ENCODE measurements at regions not wholly inside any gene's neighbourhood (a gene's known extent, or its start where the extent isn't known, plus 50 kb on each side); places are given as distances from the start of the nearest gene placed in this dataset.

DNA sequence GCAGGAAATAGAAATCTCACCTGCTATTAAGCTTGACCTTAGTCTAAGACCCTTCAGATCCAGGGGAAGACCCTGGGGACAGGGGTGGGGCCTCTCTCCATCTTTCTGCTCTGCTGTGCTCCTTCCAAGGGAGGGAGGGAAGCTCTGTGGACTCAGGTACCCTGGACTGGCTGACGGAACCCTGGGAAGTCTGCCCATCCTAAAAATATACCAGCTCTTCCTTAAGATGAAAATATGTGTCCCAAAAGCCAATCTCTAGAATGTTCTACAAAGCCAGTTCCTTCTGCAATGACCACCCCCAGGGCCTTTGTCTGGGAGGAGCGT is 73.7 kb downstream of the RTL6 start:
- no peak for DNase-seq (ENCODE audit: extremely low read depth, low read depth, low spot score)

DNA sequence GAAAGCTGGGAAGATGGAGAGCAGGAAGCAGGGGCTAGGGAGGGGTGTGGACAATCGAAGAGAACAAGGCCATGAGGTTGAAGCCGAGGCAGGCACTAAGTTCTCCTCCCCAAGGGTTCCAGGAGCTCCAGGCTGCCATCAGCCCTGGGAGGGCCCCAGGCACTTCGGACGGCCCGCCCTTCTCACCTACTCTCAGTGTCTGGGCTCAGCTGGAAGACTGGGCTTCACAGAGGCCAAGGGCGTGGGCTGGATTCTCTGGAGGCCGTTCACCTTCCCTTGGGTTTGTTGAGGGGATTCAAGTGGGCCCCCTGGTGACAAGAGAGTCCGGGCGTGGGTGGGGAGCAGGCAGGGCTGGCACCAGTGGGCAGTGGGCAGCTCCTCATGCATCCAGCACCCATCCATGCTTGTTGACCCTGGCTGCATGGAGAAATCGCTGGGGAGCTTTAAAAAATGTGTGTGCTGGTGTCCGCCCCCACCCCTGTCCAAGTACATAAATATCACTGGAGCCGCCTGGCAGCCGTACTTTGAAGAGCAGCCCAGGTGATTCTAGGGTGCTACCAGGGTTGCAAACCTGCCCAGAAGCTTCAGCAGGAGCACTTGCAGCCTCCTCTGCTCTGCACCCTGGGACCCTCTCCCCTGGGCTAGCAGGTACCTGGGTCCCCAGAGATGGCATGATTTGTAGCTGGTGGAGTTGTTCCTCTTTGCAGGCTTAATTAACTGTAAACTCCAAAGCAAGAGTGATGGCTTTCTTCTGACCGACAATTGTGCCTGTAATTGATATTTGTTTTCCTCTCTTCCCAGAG is 74.3 kb downstream of the RTL6 start:
- DNase-seq (ENCODE audit: extremely low read depth, low read depth, low spot score) = no peak

DNA sequence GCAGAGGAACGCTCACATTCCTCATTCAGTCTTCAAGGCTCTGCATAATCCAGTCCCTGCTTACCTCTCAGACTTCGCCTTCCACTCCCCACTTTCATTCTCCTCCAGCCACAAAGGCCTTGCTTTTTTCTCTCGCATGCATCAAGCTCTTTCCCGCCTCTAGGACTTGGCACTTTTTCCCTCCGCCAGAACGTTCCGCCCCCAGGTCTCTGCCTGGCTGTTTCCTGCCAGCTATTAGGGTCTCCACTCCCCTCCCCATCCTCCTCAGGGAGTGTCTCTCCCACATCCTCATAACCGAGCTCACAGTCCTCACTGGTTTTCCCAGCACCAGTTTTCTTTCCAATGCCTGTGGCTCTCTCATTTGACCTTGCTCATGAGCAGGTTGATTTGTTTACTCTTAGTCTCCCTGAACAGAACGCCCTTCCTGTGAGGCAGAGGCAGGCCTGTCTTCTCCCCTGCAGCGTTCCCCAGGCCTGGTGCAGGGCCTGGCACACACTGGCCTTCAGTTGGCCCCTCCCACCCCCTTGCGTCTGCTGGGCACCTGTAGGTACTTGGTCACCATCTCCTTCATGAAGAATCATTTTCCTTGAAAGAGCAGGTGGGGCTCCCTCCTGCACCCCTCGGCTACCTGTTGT is 75.2 kb downstream of the RTL6 start:
- DNase-seq (ENCODE audit: extremely low read depth, low read depth, low spot score) = no peak

DNA sequence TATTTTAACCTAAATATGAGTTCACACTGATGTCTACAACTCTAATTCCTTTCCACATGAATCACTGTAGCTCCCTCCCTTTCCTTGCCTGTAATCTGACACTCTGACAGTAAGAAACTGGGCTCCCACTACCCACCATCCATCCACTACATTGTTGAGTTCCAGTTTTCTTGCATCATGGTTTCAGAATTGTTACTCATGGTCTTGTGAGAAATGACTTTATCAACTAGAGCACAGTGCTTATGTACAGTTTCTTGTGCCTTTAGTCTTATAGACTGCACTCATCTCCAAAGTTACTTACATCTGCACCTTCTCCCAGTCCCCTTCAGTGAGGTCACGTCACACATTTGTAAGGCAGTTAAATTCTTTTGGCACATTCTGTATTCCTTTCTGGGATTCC is 78.6 kb downstream of the RTL6 start:
- DNase-seq (ENCODE audit: extremely low read depth, low read depth, low spot score) = no peak

DNA sequence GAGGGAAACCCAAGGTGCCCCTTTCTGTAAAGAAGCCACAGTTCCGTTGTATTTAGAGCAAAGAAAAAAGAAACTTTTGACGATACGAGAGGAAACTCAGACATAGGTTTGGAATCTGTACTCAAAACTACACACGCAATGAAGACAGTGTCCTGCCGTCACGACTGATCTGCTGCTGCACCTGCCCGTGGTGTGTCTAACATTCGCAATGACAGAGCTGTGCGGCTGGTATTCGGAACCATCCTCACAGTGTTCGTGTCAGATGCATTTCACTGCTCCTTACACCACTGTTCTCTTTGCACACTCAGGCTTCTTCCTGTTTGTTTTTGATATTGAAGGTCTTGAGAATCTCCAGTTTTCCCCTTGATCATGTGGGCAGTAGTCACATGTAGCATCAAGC is 84.8 kb downstream of the RTL6 start:
- DNase-seq (ENCODE audit: extremely low read depth, low read depth, low spot score) = no peak

DNA sequence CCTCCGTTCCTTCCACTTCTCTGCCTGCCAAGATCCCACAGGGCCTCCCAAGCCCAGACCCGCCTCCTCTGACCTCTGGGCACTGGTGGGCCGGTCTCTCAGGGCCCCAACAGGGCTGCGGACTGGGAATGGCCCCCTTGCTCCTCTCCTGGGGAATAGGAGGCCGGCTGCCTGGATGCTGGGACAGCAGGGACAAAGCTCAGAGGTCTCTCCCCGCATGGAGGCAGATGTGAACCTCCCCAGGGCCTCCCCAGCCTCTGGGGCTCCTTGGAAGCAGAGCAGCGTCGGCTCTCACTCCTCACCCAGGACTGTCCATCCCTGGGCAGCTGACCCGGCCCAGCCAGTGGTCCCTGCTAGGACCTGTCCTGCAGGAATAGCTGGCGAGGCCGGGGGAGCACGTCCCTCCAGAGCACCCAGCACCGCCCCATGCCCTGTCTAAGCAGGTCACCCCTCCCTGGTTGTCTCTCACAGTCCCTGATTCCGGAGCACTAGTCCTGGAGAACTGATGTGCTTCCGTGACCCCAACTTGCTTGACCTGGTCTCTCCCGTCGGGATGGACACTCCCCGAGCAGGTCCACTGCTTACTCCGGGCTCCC is 85.8 kb downstream of the RTL6 start:
- DNase-seq (ENCODE audit: extremely low read depth, low read depth, low spot score) = no peak

DNA sequence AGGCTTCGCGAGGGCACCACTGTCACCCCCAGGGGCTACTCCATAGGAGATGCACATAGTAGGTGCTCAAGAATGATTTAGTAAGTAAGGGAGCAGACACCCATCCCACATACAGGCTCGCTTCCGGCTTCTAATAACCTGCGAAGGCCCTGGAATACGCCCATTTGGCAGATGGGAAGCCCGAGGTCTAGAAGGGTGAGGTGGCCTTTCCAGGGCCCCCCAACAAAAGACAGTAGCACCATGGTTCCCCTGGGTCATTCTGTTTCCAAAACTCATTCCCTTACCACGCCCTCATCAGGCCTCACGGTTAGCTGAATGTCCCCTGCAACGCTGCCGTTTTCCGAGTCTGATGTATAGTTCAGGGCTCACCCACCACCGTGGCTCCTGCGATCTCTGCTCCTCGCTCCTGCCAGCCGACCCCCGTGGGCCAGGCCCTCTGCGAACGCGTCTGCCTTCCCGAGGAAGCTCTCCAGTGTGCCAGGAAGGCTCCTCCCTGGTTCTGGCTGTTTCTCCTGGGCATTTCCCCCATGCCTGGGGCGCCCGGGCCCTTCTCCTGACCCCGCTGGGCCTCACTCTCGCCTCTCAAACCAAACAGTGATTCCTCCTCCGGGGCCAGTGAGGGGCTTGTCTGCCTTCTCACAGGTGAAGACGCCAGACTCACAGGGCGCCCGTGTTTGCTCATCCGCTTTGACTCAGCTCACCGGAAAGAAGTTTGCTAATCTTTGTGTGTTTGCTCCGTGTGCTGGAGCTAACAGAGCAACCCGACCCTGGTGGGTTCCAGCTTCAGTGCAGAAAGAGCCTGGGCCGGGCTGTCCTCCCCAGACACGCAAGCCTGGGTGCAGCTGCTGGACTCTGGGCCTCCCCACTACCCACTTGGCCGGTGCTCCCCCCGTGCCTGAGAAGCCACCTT is 86.6 kb downstream of the RTL6 start:
- no peak for DNase-seq (ENCODE audit: extremely low read depth, low read depth, low spot score)

DNA sequence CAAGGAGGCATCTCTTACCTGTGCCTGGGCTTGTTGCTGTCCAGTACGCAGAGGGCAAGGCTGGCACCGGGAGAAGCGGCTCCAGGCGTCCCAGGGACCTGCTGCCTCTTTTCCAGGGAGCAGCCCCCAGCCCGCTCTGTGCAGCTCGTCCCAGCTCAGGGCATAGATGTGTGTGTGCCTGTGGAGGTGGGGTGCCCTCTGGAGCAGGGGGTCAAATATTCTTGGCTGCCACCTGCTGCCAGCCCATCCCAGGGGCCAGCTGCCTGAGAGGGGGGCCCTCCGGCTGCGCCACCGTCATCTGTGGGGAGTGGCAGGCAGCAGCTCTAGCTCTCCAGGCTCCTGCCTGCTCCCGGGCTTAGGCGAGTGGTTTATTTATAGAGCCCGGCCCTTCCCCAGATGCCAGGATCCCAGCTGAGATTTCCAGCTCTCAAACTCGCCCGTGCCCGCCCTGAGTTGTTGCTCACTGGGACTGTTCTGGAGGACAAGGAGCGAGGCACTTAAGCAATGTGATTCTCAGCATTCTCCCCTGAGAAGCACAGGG is 87.5 kb downstream of the RTL6 start:
- DNase-seq (ENCODE audit: extremely low read depth, low read depth, low spot score) = no peak

DNA sequence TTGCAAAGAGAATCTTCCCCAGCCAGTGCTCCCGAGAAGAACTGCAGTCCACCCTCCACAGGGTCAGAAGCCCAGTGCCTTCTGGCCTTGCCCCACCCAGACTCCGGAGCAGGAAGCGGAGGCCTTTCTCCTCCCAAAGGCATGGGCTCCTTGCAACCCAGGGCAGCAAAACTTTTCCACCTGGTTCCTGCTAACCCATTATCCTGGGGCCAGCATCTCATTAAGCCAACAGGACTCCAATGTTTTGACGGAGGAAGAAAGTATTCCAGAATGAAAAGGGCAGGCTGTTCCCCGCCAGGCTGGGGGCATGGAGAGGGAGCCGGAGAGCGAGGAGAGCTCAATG is 88.1 kb downstream of the RTL6 start:
- no peak for DNase-seq (ENCODE audit: extremely low read depth, low read depth, low spot score)

DNA sequence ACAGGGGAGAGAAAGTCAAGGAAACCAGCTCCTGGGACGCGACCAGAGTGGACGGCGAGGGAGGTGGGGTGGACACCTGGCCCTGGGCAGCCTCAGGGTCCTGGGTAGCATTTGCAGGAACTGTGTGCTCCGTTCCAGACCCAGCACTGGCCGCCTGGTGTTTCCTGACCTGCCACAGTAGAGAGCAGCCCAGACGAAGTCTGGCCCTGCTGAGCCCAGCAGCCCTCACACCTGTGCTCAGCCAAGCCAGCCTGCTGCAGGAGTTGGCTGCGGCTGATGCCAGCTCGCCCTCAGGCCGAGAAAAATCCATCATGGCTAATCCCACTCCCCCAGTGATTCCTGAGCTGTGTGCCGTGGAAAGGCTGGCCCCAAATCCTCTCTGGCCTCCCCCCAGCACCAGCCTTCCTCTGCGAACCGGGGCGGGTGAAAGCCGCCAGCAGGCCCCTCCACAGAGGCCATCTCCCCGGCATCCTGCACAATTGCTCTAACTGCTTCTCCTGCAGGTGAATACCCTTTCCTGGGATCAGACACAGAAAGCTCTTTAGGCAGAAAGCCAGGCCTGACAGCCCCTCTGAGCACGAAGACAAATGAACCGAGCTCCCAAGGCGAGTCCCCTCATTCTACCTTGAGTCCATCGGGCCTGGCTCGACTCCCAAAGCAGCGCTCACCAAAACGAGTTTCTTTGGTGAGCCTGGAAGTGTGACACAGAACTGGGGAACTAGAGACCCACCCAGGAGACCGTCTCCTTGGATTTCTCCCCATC is 88.6 kb downstream of the RTL6 start:
- DNase-seq (ENCODE audit: extremely low read depth, low read depth, low spot score) = no peak

DNA sequence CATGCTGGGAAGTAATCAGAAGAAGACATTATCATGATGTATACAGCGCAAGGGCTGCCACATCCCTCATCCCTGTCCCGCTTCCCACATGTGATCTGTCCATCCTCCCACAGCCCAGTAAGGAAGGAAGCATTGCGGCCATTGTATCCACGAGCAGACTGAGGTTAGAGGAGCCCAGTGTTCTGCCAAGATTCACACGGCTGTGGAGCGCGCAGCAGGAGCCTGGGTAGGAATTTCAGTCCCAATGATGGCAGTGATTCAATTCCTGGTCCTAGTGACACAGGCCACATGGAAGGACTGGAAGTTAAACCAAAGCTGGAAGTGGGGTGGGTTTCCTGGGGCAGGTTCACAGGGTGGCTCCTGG is 89.2 kb downstream of the RTL6 start:
- DNase-seq (ENCODE audit: extremely low read depth, low read depth, low spot score) = no peak

DNA sequence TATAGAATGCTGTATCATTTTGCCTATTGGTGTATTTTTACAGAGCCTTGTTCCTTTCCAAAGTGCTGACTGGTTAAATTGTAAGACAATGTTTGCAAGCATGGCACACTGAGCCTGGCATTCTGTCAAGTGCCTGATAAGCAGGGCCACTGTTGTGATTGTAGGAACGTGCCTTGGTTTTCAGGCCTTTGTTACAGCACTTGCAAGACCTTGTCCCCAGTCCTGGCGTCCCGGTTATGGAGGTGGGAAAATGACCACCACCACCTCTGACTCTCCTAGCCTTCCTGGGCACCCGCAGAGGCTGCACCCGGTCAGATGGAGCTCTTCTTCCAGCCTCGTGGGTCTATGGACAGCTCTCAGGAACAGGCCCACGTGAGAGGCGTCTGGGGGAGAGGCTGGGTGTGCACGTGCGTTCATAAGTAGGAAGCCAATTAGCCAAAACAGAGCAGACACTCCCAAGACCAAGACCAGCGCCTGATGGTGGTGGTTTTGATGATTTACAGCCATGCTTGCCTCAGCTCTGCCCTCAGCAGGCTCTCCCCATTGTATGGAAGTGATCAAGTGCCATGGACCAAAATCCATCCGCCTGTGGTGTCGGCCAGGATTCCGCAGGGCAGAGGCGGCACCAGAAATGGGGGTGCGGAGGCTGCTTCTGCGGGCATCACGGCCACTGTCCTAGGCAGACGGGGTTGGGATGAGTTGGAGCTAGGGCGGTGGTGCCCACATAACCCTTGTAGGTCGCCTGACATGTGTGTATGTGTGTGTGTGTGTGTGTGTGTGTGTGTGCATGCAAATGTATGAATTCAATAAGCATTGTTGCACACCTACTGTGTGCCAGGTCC is 89.8 kb downstream of the RTL6 start:
- DNase-seq (ENCODE audit: extremely low read depth, low read depth, low spot score) = no peak

DNA sequence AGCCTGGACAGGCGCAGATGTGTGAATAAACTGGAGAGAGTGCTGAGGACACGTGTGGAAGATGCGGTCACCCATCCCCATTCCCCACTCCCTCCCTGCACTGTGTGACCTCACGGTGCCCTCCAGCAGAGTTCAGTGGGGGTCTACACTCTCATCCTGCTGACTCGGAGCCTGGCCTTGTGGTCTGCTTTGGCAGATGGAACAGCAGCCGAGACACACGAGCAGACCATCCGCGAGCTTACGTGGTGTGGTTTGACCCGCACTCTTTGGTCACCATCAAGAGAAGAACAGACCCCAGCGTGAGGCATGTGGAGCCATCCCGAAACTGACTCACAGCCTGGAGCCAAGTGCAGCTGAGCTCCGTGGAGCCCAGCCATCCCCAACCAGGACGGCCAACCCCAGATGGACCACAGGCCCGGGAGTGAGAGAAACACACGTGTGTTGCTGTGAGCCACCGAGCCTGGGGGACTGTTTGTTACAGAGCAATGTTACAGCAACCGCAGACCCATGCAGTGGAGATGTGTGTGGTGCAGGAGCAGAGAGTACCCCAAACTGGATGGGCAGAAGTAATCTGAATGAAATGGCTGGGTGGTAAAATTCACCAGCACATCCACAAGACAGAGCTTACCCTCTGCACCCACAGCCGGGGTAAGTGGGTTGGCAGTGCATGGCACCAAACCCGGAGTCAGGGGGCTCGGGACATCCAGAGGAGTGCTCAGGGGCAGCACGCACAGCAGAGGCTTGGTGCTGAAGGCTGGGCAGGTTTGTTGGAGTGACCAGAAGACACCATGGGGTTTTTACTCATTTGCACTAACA is 90.7 kb downstream of the RTL6 start:
- no peak for DNase-seq (ENCODE audit: extremely low read depth, low read depth, low spot score)

DNA sequence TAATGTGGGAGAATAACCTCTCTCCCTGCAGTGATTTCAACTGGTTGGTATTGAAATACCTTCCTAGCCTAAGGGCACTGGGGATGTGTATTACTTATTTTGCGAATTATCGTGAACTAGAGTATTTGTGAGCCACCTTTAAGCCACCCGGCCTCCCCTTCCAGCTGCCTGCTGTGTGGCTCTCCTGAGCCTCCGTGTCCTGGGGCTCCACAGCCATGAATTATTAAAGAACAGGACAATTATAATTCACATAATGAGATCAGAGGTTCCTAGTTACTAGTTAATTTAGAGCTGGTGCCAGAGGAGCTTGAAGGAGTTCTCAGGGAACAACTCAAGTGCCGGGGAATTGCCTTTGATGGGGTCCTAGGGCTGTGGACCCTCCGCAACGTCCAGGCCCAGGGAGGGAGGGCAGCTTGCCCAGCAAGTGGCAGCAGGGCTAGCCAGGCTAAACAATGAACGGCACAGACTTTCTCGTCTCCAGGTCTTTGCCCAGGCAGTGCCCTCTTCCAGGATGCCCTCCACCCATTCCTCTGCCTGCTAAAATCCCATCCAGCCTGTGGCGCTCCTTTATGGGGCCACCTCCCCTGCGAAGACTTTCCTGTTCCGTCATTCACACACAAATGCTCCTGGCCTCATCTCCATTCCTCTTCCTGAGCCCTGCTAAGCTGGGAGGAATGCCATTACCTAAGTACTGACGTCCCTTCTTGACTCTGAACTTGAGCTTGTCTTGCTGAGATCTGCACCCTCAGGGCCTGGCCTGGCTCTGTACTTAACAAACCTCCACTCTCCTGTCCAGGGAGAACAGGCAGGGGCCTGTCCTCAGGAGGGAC is 91.5 kb downstream of the RTL6 start:
- DNase-seq (ENCODE audit: extremely low read depth, low read depth, low spot score) = no peak

DNA sequence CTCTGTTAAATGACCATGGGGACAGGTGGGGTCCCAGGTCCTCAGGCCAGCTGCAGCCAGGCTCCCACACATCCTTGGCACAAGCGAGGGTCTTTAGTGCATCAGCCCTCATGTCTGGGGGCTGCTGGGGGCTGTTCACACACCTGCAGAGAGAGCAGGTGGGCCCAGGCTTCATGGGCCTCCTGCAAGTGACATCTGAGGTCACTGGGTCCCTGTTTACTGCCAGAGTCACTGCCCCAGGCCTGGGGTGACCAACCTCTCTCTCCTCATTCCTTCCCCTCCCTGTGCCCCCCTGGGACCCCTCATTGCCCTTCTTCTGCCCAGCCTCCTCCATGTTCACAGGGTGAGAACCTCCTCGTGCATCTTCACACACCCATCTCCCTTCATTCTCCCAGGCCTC is 92.4 kb downstream of the RTL6 start:
- DNase-seq (ENCODE audit: extremely low read depth, low read depth, low spot score) = no peak

DNA sequence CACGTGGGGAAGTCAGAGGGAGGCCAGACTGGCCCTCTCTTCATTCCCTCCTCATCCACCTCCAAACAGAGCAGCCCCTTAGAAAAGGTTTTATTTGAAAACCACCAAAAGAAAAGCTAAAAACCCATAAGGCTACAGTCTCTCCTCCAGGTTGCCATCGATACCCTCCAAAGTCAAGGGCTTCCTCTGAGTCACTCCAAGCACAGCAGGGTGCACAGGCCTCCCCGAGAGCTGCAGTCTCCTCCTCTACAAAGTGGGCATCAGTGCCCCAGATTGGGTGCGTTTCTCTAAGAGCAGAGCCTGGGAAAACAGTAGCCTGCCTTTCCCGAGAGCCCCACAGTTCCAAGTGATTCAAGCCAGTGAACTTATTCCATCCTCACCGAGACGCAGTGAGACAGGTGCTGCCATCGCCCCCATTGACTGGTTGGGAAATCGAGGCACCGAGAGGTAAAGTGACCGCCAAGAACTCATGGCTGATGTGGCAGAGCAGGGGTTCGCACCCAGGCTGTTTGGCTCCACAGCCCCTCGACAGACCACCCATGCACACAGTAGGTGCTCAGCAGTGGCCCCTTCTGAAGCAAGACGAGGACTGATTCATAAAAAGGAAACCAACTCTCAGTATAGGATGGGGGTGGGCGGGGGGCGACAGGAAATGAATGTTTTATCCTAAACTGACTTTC is 91.7 kb upstream of the SHISAL1 start:
- no peak for DNase-seq (ENCODE audit: extremely low read depth, low read depth, low spot score)

DNA sequence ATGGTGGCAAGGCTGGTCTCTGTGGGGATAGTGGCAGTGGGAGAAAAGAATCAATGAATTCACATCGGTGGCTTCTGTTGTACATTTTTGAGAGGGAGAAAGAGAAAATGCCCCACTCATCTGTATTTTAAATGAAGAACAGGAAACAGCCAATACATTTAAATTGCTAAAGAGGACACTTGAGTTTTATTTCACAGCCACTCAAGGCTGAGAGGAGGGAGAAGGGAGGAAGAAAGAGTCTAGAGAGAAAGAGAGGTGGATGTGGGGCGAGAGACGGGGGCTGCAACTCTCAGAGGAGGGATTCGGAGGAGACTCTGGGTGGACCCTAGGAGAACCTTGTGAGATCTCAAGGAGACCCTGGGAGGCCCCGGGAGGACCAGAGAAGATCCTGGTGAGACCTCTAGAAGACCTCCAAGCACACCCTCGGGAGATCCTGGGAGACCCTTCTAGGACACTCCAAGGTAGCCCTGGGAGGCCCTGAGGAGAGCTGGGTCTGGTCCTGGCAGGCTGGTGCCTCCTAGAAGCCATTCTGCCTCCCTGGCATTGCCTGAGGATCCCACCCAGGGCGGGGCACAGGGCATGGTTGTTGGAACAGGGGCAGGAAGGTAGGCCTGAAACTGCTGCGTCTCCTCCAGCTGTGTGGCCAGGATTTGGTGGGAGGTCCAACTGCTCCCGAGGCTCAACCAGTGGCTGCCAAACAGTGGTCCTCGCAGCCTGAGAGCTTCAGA is 91.0 kb upstream of the SHISAL1 start:
- no peak for DNase-seq (ENCODE audit: extremely low read depth, low read depth, low spot score)
